HG03571 (cell line): ENCODE measurements at regions not wholly inside any gene's neighbourhood (a gene's known extent, or its start where the extent isn't known, plus 50 kb on each side); places are given as distances from the start of the nearest gene placed in this dataset.
A peak's percentile ranks its signal among the peaks of the same experiment; 100 is the strongest.

ENCODE experiments used
- ATAC-seq: cut with Tn5 transposase; IDR thresholded peaks from one replicate; pipeline ENCODE4 v1.9.1; 2021; ENCODE audit not compliant: unreplicated experiment

- ATAC-seq: no peak
Measured at GRCh38 chrX:22650691-22651090, 349.1 kb upstream of the DDX53 start.

- ATAC-seq: no peak
Measured at GRCh38 chrX:22652596-22652995, 347.2 kb upstream of the DDX53 start.

GRCh38 chrX:22660756-22661155, 339.0 kb upstream of the DDX53 start:
- no peak for ATAC-seq

GRCh38 chrX:22662776-22663175, 337.0 kb upstream of the DDX53 start:
- no peak for ATAC-seq

GRCh38 chrX:22664826-22665225, 334.9 kb upstream of the DDX53 start:
- ATAC-seq: no peak

- ATAC-seq: no peak
Measured at GRCh38 chrX:22665818-22666217, 333.9 kb upstream of the DDX53 start.

GRCh38 chrX:22666441-22666840, 333.3 kb upstream of the DDX53 start:
- no peak for ATAC-seq

GRCh38 chrX:22674932-22675331, 324.8 kb upstream of the DDX53 start:
- ATAC-seq: no peak

GRCh38 chrX:22686138-22686541, 313.6 kb upstream of the DDX53 start:
- no peak for ATAC-seq

- no peak for ATAC-seq
Measured at GRCh38 chrX:22689290-22689689, 310.5 kb upstream of the DDX53 start.

- ATAC-seq: no peak
Measured at GRCh38 chrX:22690116-22690515, 309.6 kb upstream of the DDX53 start.

GRCh38 chrX:22691966-22692565, 307.7 kb upstream of the DDX53 start:
- no peak for ATAC-seq

- no peak for ATAC-seq
Measured at GRCh38 chrX:22698151-22698550, 301.6 kb upstream of the DDX53 start.

GRCh38 chrX:22699581-22700091, 300.1 kb upstream of the DDX53 start:
- ATAC-seq: no peak

- ATAC-seq: no peak
Measured at GRCh38 chrX:22712942-22713341, 286.8 kb upstream of the DDX53 start.

GRCh38 chrX:22730542-22730941, 269.2 kb upstream of the DDX53 start:
- no peak for ATAC-seq

- no peak for ATAC-seq
Measured at GRCh38 chrX:22737541-22737940, 262.2 kb upstream of the DDX53 start.

GRCh38 chrX:22739276-22739675, 260.5 kb upstream of the DDX53 start:
- no peak for ATAC-seq

- ATAC-seq: no peak
Measured at GRCh38 chrX:22740836-22741235, 258.9 kb upstream of the DDX53 start.

- no peak for ATAC-seq
Measured at GRCh38 chrX:22742174-22742573, 257.6 kb upstream of the DDX53 start.

- ATAC-seq: no peak
Measured at GRCh38 chrX:22746081-22746480, 253.7 kb upstream of the DDX53 start.

- peak; percentile 75 for ATAC-seq
Measured at GRCh38 chrX:22748093-22748999, 251.4 kb upstream of the DDX53 start.
